K562 (cell line): ENCODE measurements at regions not wholly inside any gene's neighbourhood (a gene's known extent, or its start where the extent isn't known, plus 50 kb on each side); places are given as distances from the start of the nearest gene placed in this dataset.

Source experiments
- ETS1 ChIP-seq: conservative IDR thresholded peaks from 2 replicates; pipeline ENCODE4 v1.6.1; 2011; ENCODE audit warnings: low read depth, mild to moderate bottlenecking, low read length; ENCODE audit not compliant: control insufficient read depth
- GTF2F1 ChIP-seq: IDR thresholded peaks from 2 replicates; pipeline ENCODE4 v1.6.1; 2011; ENCODE audit warnings: low read depth, low read length, improper control_type of control experiment
- KDM1A ChIP-seq, 2 experiments: fragments of 450-650 bp; IDR thresholded peaks; 2 replicates each; pipeline ENCODE4 v1.6.1; 2016; ENCODE audit warnings: mild to moderate bottlenecking in 2 of 2
- MAFK ChIP-seq: IDR thresholded peaks from 2 replicates; pipeline ENCODE4 v1.6.1; 2011; ENCODE audit warnings: low read length, improper control_type of control experiment
- MAX ChIP-seq: sonication (generic); formaldehyde crosslinking; IDR thresholded peaks from 2 replicates; pipeline ENCODE4 v1.9.0; 2022; ENCODE audit warnings: mild to moderate bottlenecking, missing genetic modification reagents
- MYBL2 ChIP-seq, 2 experiments: fragments of 450-650 bp in 1 of 2; sonication (generic) in 1 of 2; formaldehyde crosslinking in 1 of 2; IDR thresholded peaks; 2 replicates each; pipeline versions ENCODE4 v1.6.1 to v1.8.1; 2017 to 2022; ENCODE audit warnings: borderline replicate concordance in 1 of 2, inconsistent platforms in 1 of 2, low read depth in 1 of 2, mild to moderate bottlenecking in 1 of 2, missing genetic modification reagents in 1 of 2, moderate library complexity in 1 of 2
- NFYB ChIP-seq: IDR thresholded peaks from 2 replicates; pipeline ENCODE4 v1.6.1; 2011; ENCODE audit warnings: mild to moderate bottlenecking, moderate library complexity; ENCODE audit not compliant: insufficient read length; ENCODE audit errors: extremely low read depth
- NRF1 ChIP-seq, 2 experiments: fragments of 450-650 bp; IDR thresholded peaks in 1 of 2; conservative IDR thresholded peaks in 1 of 2; 2 replicates each; pipeline ENCODE4 v1.6.1; 2014; ENCODE audit warnings: mild to moderate bottlenecking in 2 of 2
- PHB2 ChIP-seq: fragments of 450-650 bp; IDR thresholded peaks from 2 replicates; pipeline ENCODE4 v1.6.1; 2017; ENCODE audit warnings: low read depth
- RNF2 ChIP-seq: sonication (generic); IDR thresholded peaks from 2 replicates; pipeline ENCODE4 v1.6.1; 2016
- SAFB ChIP-seq: fragments of 200-400 bp; formaldehyde crosslinking; IDR thresholded peaks from 2 replicates; pipeline ENCODE4 v1.6.1; 2017; ENCODE audit warnings: low read depth, low read length, borderline replicate concordance
- TF ChIP-seq, protein P1 (sequence below), 3 experiments: IDR thresholded peaks in 2 of 3; conservative IDR thresholded peaks in 1 of 3; 2 replicates each; pipeline ENCODE4 v1.5.1; 2011 to 2012; ENCODE audit warnings: low read length in 3 of 3, mild to moderate bottlenecking in 3 of 3, control low read depth in 2 of 3, improper control_type of control experiment in 1 of 3, inconsistent platforms in 1 of 3, low read depth in 1 of 3, mixed read lengths in 1 of 3, moderate library complexity in 1 of 3; ENCODE audit not compliant: insufficient read depth in 2 of 3

- TF ChIP-seq SAFB (no peak), KDM1A (IDR thresholded peaks at IDR 0.05) (no peak), ETS1 (no peak), PHB2 (no peak), MAX (CRISPR knock-in tag) (no peak), RNF2 (no peak), MYBL2 (IDR thresholded peaks at IDR 0.05; ENCODE audit: low read depth) (no peak), MYBL2 (CRISPR knock-in tag; IDR thresholded peaks at IDR 0.05; ENCODE audit: borderline replicate concordance) (no peak), NRF1 (conservative IDR thresholded peaks at IDR 0.05 in 1 of 2, IDR thresholded peaks at IDR 0.05 in 1 of 2) (no peak), GTF2F1 (no peak), NFYB (no peak), MAFK (no peak)
- TF ChIP-seq, protein P1, sequence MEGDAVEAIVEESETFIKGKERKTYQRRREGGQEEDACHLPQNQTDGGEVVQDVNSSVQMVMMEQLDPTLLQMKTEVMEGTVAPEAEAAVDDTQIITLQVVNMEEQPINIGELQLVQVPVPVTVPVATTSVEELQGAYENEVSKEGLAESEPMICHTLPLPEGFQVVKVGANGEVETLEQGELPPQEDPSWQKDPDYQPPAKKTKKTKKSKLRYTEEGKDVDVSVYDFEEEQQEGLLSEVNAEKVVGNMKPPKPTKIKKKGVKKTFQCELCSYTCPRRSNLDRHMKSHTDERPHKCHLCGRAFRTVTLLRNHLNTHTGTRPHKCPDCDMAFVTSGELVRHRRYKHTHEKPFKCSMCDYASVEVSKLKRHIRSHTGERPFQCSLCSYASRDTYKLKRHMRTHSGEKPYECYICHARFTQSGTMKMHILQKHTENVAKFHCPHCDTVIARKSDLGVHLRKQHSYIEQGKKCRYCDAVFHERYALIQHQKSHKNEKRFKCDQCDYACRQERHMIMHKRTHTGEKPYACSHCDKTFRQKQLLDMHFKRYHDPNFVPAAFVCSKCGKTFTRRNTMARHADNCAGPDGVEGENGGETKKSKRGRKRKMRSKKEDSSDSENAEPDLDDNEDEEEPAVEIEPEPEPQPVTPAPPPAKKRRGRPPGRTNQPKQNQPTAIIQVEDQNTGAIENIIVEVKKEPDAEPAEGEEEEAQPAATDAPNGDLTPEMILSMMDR (IDR thresholded peaks at IDR 0.05 in 2 of 3, conservative IDR thresholded peaks at IDR 0.05 in 1 of 3; ENCODE audit: insufficient read depth in 2 of 3, low read depth in 1 of 3, low read length in 3 of 3): no peak
These were observed 503.6 kb upstream of the TUSC1 start for GRCh38 chr9:26181836-26182235.
